Osteoblast (primary cell): ENCODE measurements at regions not wholly inside any gene's neighbourhood (a gene's known extent, or its start where the extent isn't known, plus 50 kb on each side); places are given as distances from the start of the nearest gene placed in this dataset.

Source experiments
- DNase-seq: peaks from one replicate; pipeline ENCODE4 v3.0.0; 2011; ENCODE audit warnings: low spot score, mixed read lengths; ENCODE audit not compliant: insufficient read length; ENCODE audit errors: missing footprints
- H2AFZ ChIP-seq: 2 replicates; pipeline ENCODE4 v1.6.0; 2011; ENCODE audit warnings: mild to moderate bottlenecking, low read length
- H3K27ac ChIP-seq: 2 replicates; pipeline ENCODE4 v1.5.1; 2011; ENCODE audit warnings: mild to moderate bottlenecking, low read depth, low read length, moderate library complexity
- H3K27me3 ChIP-seq: 2 replicates; pipeline ENCODE4 v1.6.0; 2012; ENCODE audit warnings: mild to moderate bottlenecking, control low read depth, inconsistent platforms, low read length, moderate library complexity; ENCODE audit not compliant: insufficient read depth
- H3K36me3 ChIP-seq: 2 replicates; pipeline ENCODE4 v1.5.1; 2011; ENCODE audit warnings: mild to moderate bottlenecking, low read length, control low read depth, moderate library complexity; ENCODE audit not compliant: insufficient read depth
- H3K4me1 ChIP-seq: 2 replicates; pipeline ENCODE4 v1.5.1; 2011; ENCODE audit warnings: mild to moderate bottlenecking, low read length, control low read depth, moderate library complexity; ENCODE audit not compliant: insufficient read depth
- H3K4me2 ChIP-seq: 2 replicates; pipeline ENCODE4 v1.6.0; 2011; ENCODE audit warnings: mild to moderate bottlenecking, low read length; ENCODE audit not compliant: insufficient read depth
- H3K4me3 ChIP-seq: fragments of 200-600 bp; sonication (generic); 3 replicates; pipeline ENCODE4 v1.5.1; 2012; ENCODE audit warnings: mild to moderate bottlenecking, low read length, inconsistent platforms; ENCODE audit not compliant: insufficient read depth
- H3K79me2 ChIP-seq: 2 replicates; pipeline ENCODE4 v1.6.0; 2012; ENCODE audit warnings: mild to moderate bottlenecking, low read length, control low read depth, inconsistent platforms; ENCODE audit not compliant: insufficient read depth
- H3K9me3 ChIP-seq: 2 replicates; pipeline ENCODE4 v1.5.1; 2011; ENCODE audit warnings: low read depth, low read length, control low read depth
- H4K20me1 ChIP-seq: 2 replicates; pipeline ENCODE4 v1.6.0; 2012; ENCODE audit warnings: mild to moderate bottlenecking, low read length, control low read depth; ENCODE audit not compliant: insufficient read depth
- CTCF ChIP-seq: IDR thresholded peaks from 2 replicates; pipeline ENCODE4 v1.5.1; 2011; ENCODE audit warnings: mild to moderate bottlenecking, low read depth, low read length, moderate library complexity; ENCODE audit errors: extremely low read depth

DNA sequence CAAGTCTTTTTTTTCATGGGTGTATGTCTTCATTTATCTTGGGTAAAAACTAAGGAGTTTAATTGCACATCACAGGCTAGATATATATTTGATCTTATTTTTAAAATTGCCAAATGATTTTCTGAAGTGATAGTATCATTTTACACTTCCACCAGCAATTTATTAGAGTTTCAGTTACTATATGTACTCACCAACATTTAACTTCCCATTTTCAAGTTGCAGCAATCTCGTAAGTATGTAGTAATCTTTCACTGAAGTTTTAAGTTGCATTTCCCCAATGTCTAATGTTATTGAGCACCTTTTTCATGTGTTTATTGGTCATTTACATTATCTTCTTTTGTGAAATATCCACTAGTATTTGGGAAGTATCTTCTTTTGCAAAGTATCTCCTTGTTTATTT, 277.4 kb upstream of the CNR1 start:
- Histone ChIP-seq H3K27me3 (no peaks in the 10 kb centered on the region), H3K4me3 (no peak overlapping the region), H3K9me3 (no peaks in the 10 kb centered on the region), H2AFZ (no peak overlapping the region), H3K79me2 (no peaks in the 10 kb centered on the region), H3K27ac (no peak overlapping the region), H4K20me1 (no peaks in the 10 kb centered on the region), H3K4me2 (no peak overlapping the region), H3K36me3 (no peaks in the 10 kb centered on the region), H3K4me1 (no peaks in the 10 kb centered on the region)
- DNase-seq, result no peak
- TF ChIP-seq CTCF, result no peak

DNA sequence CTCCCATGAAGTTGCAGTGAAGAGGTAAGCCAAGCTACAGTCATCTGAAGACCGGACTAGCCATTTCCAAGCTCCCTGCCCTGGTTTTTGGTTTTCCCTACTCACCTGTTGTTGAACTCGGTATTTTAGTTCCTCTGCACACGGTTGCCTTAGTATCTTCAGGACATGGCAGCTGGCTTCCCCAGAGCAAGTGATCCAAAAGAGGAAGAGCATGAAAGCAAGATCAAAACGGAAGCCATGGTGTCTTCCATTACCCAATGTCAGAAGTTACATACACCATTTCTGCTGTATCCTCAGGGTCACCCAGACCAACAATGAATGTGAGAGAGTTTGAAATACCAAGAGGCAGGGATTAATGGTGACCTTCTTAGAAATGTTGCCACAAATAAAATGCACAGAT, 276.6 kb upstream of the CNR1 start:
- H3K27ac ChIP-seq, result no peak overlapping the region
- H3K79me2 ChIP-seq, result no peaks in the 10 kb centered on the region
- no peaks in the 10 kb centered on the region for H3K36me3 ChIP-seq
- no peaks in the 10 kb centered on the region for H4K20me1 ChIP-seq
- no peak overlapping the region for H2AFZ ChIP-seq
- no peak for TF ChIP-seq CTCF
- no peaks in the 10 kb centered on the region for H3K9me3 ChIP-seq
- no peaks in the 10 kb centered on the region for H3K4me1 ChIP-seq
- DNase-seq, result no peak
- H3K27me3 ChIP-seq, result no peaks in the 10 kb centered on the region
- no peak overlapping the region for H3K4me2 ChIP-seq
- H3K4me3 ChIP-seq, result no peak overlapping the region

GRCh38 chr6:88441346-88441745, 275.2 kb upstream of the CNR1 start:
- H3K27me3 ChIP-seq, result no peaks in the 10 kb centered on the region
- no peaks in the 10 kb centered on the region for H4K20me1 ChIP-seq
- no peak overlapping the region for H3K27ac ChIP-seq
- no peaks in the 10 kb centered on the region for H3K9me3 ChIP-seq
- no peaks in the 10 kb centered on the region for H3K36me3 ChIP-seq
- no peaks in the 10 kb centered on the region for H3K79me2 ChIP-seq
- H3K4me1 ChIP-seq, result no peaks in the 10 kb centered on the region
- H3K4me2 ChIP-seq, result no peak overlapping the region
- H2AFZ ChIP-seq, result no peak overlapping the region
- no peak for DNase-seq
- no peak overlapping the region for H3K4me3 ChIP-seq
- no peak for TF ChIP-seq CTCF

DNA sequence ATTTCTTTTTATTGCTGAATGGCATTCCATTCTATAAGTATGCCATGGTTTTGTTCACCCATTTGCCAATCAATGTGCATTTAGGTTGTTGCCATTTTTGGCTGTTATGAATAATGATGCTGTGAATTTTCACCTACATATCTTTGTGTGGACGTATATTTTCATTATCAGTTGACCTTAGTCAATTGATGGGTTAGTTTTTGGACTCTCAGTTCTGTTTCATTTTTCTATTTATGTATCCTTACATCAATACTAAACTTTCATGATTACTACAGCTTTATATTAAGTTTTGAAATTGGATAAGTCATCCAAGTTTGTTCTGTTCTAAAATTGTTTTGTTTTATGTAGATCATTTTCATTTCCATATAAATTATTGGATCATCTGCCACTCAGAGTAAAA, 261.9 kb upstream of the CNR1 start:
- Histone ChIP-seq H2AFZ (no peak overlapping the region), H3K36me3 (no peaks in the 10 kb centered on the region), H3K9me3 (no peaks in the 10 kb centered on the region), H3K4me3 (no peak overlapping the region), H3K27me3 (no peaks in the 10 kb centered on the region), H3K27ac (no peak overlapping the region), H3K4me1 (no peaks in the 10 kb centered on the region), H4K20me1 (no peaks in the 10 kb centered on the region), H3K79me2 (no peaks in the 10 kb centered on the region), H3K4me2 (no peak overlapping the region)
- TF ChIP-seq CTCF, result no peak
- no peak for DNase-seq
